22Rv1 (cell line): ENCODE measurements at regions not wholly inside any gene's neighbourhood (a gene's known extent, or its start where the extent isn't known, plus 50 kb on each side); places are given as distances from the start of the nearest gene placed in this dataset.

Source experiments
- H3K27ac ChIP-seq: fragments of 450-650 bp; 2 replicates; pipeline ENCODE4 v1.5.1; 2017
- ZFX ChIP-seq: fragments of 450-650 bp; IDR thresholded peaks from 2 replicates; pipeline ENCODE4 v1.6.1; 2017; ENCODE audit warnings: antibody characterized with exemption, borderline replicate concordance
- TF ChIP-seq, protein P1 (sequence below): fragments of 450-650 bp; IDR thresholded peaks from 2 replicates; pipeline ENCODE4 v1.5.1; 2017; ENCODE audit warnings: mild to moderate bottlenecking

DNA sequence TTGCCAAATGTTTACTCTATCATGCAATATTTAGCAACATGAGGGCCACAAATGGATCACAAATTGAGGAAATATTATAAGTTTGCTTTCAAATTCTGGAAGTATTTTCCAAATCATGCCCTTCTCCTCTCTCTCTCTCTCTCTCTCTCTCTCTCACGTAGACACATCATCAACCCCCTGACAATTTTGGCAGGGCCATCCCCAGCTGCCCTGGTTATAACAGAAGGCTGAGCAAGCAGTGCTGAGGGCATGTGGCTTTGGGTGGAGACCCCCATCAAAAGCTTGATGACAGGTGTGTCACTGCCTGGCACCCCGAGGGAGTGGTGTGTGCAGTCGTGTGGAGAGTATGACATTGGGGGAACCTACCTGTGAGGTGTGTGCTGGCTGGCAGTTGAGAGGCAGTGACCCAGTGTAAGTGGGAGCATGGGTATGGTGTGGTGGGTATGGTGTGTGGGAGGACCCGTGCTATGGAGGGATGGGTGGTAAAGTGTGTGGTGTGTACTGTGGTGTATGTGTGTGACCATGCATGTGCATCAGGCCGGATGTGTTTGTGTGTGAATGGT lies 224.5 kb downstream of the TTC32 start:
- no peak overlapping the region for H3K27ac ChIP-seq
- TF ChIP-seq ZFX, result no peak
- TF ChIP-seq, protein P1, sequence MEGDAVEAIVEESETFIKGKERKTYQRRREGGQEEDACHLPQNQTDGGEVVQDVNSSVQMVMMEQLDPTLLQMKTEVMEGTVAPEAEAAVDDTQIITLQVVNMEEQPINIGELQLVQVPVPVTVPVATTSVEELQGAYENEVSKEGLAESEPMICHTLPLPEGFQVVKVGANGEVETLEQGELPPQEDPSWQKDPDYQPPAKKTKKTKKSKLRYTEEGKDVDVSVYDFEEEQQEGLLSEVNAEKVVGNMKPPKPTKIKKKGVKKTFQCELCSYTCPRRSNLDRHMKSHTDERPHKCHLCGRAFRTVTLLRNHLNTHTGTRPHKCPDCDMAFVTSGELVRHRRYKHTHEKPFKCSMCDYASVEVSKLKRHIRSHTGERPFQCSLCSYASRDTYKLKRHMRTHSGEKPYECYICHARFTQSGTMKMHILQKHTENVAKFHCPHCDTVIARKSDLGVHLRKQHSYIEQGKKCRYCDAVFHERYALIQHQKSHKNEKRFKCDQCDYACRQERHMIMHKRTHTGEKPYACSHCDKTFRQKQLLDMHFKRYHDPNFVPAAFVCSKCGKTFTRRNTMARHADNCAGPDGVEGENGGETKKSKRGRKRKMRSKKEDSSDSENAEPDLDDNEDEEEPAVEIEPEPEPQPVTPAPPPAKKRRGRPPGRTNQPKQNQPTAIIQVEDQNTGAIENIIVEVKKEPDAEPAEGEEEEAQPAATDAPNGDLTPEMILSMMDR, result no peak

DNA sequence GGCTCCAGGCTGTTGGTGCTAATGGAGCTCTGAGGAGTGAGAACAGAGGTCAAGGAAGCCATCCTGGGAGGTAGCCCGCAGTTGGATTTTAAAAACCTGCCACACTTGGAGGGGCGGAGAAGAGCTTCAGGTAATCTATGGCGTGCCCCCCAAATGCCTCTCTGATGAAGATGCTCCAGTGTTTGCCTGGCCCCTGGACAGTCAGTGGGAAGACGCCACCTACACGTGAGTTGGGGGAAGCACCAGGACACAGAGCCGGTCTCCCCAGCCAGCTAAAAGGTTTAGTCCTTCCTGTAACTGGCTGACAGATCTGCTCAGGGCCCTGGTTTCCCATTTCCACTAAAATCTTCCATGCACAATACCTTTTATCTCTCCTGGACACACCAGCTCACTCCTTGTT lies 225.0 kb downstream of the TTC32 start:
- TF ChIP-seq, protein P1, result 0 out of 2 replicates have a peak, but pooled peaks have one; percentile 5
- no peak for TF ChIP-seq ZFX
- H3K27ac ChIP-seq, result no peak overlapping the region

DNA sequence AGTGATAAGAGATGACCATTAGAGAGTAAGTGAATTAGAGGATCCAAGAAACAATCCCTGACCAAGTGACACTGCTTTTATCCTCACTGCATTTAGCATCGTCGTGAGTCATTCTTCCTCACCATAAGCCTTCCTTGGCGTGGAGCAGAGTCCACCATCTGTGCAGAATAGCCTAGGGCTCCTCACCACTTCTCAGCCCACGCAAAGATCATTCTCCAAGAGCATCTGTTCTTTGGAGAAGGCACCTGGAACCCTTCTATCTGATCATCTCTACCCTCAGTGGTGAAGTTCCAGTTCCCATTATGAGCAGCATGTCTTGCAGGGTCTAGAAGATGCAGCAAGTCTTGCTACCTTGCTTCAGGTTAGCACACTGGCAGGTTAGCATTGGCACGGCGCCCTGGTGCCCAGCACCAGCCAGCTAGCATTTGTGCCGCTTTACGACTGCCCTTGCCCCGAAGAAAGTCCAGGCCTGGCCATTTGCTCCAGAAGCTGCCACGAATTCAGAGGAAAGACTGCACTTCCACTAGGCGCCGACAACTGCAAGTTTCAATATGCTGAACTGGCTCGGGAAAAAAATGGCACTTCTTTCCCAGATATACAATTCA lies 225.8 kb downstream of the TTC32 start:
- peak overlapping the region; percentile 43 for H3K27ac ChIP-seq
- TF ChIP-seq, protein P1, result no peak
- TF ChIP-seq ZFX, result no peak

DNA sequence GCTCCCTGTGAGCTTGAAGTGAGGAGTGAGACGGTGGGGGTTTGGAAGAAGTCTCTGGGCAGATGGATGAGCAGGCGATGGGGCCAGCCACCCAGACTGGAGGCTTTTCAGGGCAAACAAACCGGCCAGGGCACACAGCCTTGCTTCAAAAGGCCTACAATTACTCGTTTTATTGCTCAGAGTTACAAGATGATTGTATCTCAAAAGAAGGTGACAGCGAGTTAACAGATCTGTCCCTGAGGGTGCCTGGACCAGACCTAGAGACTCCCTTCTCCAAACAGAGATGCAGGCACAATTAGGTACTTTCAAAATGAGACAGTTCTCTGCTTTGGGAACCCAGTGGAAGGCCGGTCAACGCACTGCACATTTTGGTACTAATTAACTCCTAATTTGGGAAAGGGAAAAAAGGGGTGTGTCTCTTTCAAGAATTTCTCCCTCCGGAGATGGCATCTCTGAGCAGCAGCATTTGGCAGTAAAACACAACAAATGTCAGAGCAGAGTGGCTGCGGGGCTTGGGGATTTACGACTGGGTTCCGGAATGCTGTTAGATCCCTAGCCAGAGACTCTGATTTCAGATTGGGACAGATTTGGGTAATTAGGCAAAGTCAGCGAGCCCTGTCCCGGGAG lies 226.7 kb downstream of the TTC32 start:
- peak overlapping the region; percentile 43 for H3K27ac ChIP-seq
- TF ChIP-seq, protein P1, result no peak
- no peak for TF ChIP-seq ZFX

DNA sequence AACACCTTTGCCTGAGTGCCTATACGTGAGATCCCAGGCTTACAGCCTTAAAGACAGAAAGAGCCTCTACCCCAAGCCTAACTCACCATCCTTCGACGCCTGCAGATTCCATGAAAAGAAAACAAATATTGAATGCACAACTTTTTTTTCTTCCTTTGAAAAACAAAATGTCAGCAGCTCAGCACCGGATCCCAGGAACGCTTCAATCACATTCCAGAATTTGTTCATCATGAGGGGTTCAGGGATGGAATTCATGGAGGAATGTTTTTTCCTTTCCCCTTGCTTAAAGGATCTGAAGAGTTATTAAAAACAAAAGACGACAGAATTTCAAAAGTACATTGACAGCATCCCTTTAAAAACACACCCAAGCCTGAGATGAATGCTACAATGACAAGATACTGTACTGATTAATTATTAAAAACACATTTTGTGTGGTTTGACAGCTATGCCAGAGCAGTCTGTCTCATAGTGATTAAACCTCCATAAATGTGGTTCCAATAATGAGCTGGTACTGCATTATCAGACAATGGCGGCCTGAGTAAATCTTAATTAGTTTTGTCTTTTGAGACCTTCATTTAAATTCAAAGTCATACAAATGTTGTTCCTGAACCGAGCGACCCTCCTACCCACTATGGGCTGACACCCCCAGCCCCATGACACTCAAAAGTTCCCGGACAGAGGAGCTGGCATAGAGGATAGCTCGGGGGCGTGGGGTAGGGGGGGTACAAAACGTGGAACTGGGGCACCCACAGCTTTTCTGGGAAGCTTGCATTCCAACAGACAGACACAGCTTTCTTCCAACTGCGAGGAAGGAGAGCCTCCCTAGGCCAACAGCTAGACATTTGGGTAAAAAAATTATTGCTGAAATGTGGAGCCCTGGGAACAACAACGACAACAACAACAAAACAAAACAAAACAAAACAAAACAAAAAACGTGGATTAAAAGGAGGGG lies 227.5 kb downstream of the TTC32 start:
- TF ChIP-seq, protein P1, result no peak
- no peak for TF ChIP-seq ZFX
- H3K27ac ChIP-seq, result peak overlapping the region; percentile 43

DNA sequence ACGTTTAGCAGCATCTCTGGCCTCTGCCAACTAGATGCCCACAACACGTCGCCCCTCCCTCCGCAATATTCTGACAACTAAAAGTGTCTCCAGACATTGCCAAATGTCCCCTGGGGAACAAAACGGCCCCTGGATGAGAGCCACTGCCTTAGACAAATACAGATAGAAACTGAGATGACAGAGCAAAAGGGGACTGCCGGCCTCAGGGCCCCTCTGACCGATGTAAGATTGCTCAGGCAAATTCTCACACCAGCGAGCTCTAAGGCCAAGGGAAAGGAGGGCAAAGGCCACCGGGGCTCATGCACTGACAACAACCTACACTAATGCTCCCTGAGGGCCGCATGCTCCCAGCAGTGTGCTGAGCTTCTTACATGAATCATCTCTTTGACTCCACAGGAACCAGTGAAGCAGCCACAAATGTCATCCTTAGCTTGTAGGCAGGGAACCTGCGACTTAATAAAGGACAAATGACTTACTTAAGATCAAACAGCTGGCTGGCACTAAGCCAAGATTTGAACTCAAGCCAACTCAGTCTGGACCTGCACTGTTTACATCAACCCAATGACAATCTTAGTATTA lies 228.5 kb downstream of the TTC32 start:
- H3K27ac ChIP-seq, result no peak overlapping the region
- TF ChIP-seq ZFX, result no peak
- TF ChIP-seq, protein P1, result no peak
